Endothelial cell of umbilical vein (primary cell): ENCODE measurements at regions not wholly inside any gene's neighbourhood (a gene's known extent, or its start where the extent isn't known, plus 50 kb on each side); places are given as distances from the start of the nearest gene placed in this dataset.

Experiments used
- BruUV-seq: library from RNA; stranded (reverse); fragments of 400-500 nt; replicated peaks from 2 replicates; lab custom pipeline; 2021; lab: Mats Ljungman, UMichigan
- CTCF ChIA-PET: fragments of 300-600, 350-600 bp; sonication (Branson Sonifier 250); formaldehyde crosslinking; loops from one replicate; lab custom pipeline; 2021; ENCODE audit warnings: antibody characterized with exemption, inconsistent platforms; lab: Charles Lee
- POLR2A ChIA-PET: fragments of 300-600, 350-600 bp; sonication (Branson Sonifier 250); formaldehyde crosslinking; loops from one replicate; lab custom pipeline; 2021; ENCODE audit warnings: antibody characterized with exemption, inconsistent platforms; lab: Charles Lee
- DNase-seq: peaks from one replicate; pipeline ENCODE4 v3.0.0-alpha.2; 2011; ENCODE audit warnings: low read depth, low spot score
- FAIRE-seq: peaks from 2 replicates; lab custom pipeline; 2011; peaks lifted over from hg19 to GRCh38; lab: Jason Lieb, UNC
- H2AFZ ChIP-seq: 2 replicates; pipeline ENCODE4 v1.6.0; 2012; ENCODE audit warnings: low read depth, low read length, control low read depth, inconsistent platforms
- H3K27ac ChIP-seq: 2 replicates; pipeline ENCODE4 v1.5.1; 2011; ENCODE audit warnings: low read depth, mild to moderate bottlenecking, control low read depth, low read length, moderate library complexity; ENCODE audit not compliant: insufficient read depth
- H3K27me3 ChIP-seq, 2 experiments: 2 replicates each; pipeline versions ENCODE4 v1.6.0 to v1.6.1; 2011; ENCODE audit warnings: low read length in 2 of 2, mixed read lengths in 1 of 2; ENCODE audit not compliant: control insufficient read depth in 2 of 2, insufficient read depth in 2 of 2
- H3K36me3 ChIP-seq, 2 experiments: 2 replicates in 1 of 2; 3 replicates in 1 of 2; pipeline ENCODE4 v1.5.1; 2011; ENCODE audit warnings: low read length in 2 of 2, mild to moderate bottlenecking in 1 of 2, moderate library complexity in 1 of 2; ENCODE audit not compliant: control insufficient read depth in 2 of 2, insufficient read depth in 2 of 2; ENCODE audit errors: extremely low read depth in 1 of 2
- H3K4me1 ChIP-seq: 3 replicates; pipeline ENCODE4 v1.5.1; 2011; ENCODE audit warnings: mild to moderate bottlenecking, low read length; ENCODE audit not compliant: control insufficient read depth, insufficient read depth; ENCODE audit errors: extremely low read depth
- H3K4me2 ChIP-seq: 2 replicates; pipeline ENCODE4 v1.6.1; 2011; ENCODE audit warnings: low read length, control low read depth, mixed read lengths; ENCODE audit not compliant: insufficient read depth
- H3K4me3 ChIP-seq, 3 experiments: fragments of 200-600 bp in 1 of 3; sonication (generic), shearing (Covaris generic) in 1 of 3; replicated peaks in 1 of 3; 2 replicates each; pipeline ENCODE4 v1.5.1; 2011 to 2016; ENCODE audit warnings: control low read depth in 3 of 3, low read length in 3 of 3, mild to moderate bottlenecking in 2 of 3, inconsistent platforms in 1 of 3, low read depth in 1 of 3, moderate library complexity in 1 of 3; ENCODE audit not compliant: insufficient read depth in 1 of 3
- H3K79me2 ChIP-seq: 2 replicates; pipeline ENCODE4 v1.6.0; 2012; ENCODE audit warnings: low read length, inconsistent platforms; ENCODE audit not compliant: control insufficient read depth, insufficient read depth
- H3K9ac ChIP-seq: replicated peaks from 2 replicates; pipeline ENCODE3; 2011; ENCODE audit warnings: low read length, control low read depth; ENCODE audit not compliant: insufficient read depth; ENCODE audit errors: extremely low read depth
- H3K9me1 ChIP-seq: replicated peaks from 3 replicates; pipeline ENCODE4 v1.6.0; 2011; ENCODE audit warnings: mild to moderate bottlenecking, low read length; ENCODE audit not compliant: control insufficient read depth, insufficient read depth; ENCODE audit errors: extremely low read depth
- H3K9me3 ChIP-seq: replicated peaks from 2 replicates; pipeline ENCODE4 v1.5.1; 2012; ENCODE audit warnings: low read length, inconsistent platforms; ENCODE audit not compliant: control insufficient read depth, insufficient read depth
- H4K20me1 ChIP-seq: replicated peaks from 2 replicates; pipeline ENCODE3; 2011; ENCODE audit warnings: mild to moderate bottlenecking, low read length; ENCODE audit not compliant: control insufficient read depth, insufficient read depth; ENCODE audit errors: extremely low read depth
- CTCF ChIP-seq, 2 donors: IDR thresholded peaks; 1 replicate in 1 of 2; 2 replicates in 1 of 2; pipeline ENCODE4 v1.5.1; 2011; ENCODE audit warnings: low read length in 2 of 2, mild to moderate bottlenecking in 2 of 2, moderate library complexity in 2 of 2, control low read depth in 1 of 2, inconsistent platforms in 1 of 2, low read depth in 1 of 2; ENCODE audit not compliant: insufficient read depth in 1 of 2; ENCODE audit errors: extremely low read depth in 1 of 2
- EZH2 ChIP-seq: IDR thresholded peaks from 2 replicates; pipeline ENCODE4 v1.6.1; 2012; ENCODE audit warnings: borderline replicate concordance, low read depth, mild to moderate bottlenecking, moderate library complexity, low read length, inconsistent platforms; ENCODE audit not compliant: severe bottlenecking
- FOS ChIP-seq: IDR thresholded peaks from 2 replicates; pipeline ENCODE4 v1.6.1; 2011; ENCODE audit warnings: mild to moderate bottlenecking, low read length, moderate library complexity, borderline replicate concordance; ENCODE audit not compliant: insufficient read depth
- GATA2 ChIP-seq: IDR thresholded peaks from 2 replicates; pipeline ENCODE4 v1.7.0; 2011; ENCODE audit warnings: low read depth, mild to moderate bottlenecking, moderate library complexity, mixed read lengths, low read length; ENCODE audit not compliant: insufficient read length, insufficient read depth
- JUN ChIP-seq: IDR thresholded peaks from 2 replicates; pipeline ENCODE4 v1.6.1; 2011; ENCODE audit warnings: borderline replicate concordance, low read depth; ENCODE audit not compliant: insufficient read length, insufficient read depth
- MYC ChIP-seq: IDR thresholded peaks from one replicate; pipeline ENCODE4 v1.6.1; 2011; ENCODE audit warnings: mild to moderate bottlenecking, low read depth, low read length
- POLR2A ChIP-seq: IDR thresholded peaks from 2 replicates; pipeline ENCODE4 v1.6.1; 2012; ENCODE audit warnings: low read depth, mild to moderate bottlenecking, control low read depth, low read length
- POLR2AphosphoS5 ChIP-seq: IDR thresholded peaks from 2 replicates; pipeline ENCODE4 v1.6.1; 2012; ENCODE audit warnings: low read depth, mild to moderate bottlenecking, control low read depth, low read length, moderate library complexity; ENCODE audit not compliant: insufficient read depth
- dilution Hi-C: fragments of 300-500 bp; cut with MboI; formaldehyde crosslinking; loops from one replicate; pipeline ENCODE4 v1.15.0; 2019; ENCODE audit warnings: low sequenced_read_pairs; ENCODE audit not compliant: extremely low pct_ligation_motif_present
- intact Hi-C: fragments of 100-400 bp; cut with micrococcal nuclease; formaldehyde crosslinking; loops from one replicate; pipeline ENCODE4 v1.10.0; 2022
- TF ChIP-seq, protein P1 (sequence below): IDR thresholded peaks from 2 replicates; pipeline ENCODE4 v1.6.1; 2011; ENCODE audit not compliant: insufficient read depth, insufficient read length

- POLR2A ChIA-PET, result no interaction called here
- Histone ChIP-seq H3K27me3 (peaks cover 1 to 7% of the 10 kb centered on the region in 2 experiments), H2AFZ (no peak overlapping the region), H3K9ac (no peak overlapping the region), H3K4me1 (no peaks in the 10 kb centered on the region), H3K9me3 (no peaks in the 10 kb centered on the region), H3K36me3 (no peaks in the 10 kb centered on the region), H3K27ac (no peak overlapping the region), H3K9me1 (no peaks in the 10 kb centered on the region), H3K4me3 (no peak overlapping the region), H3K79me2 (no peaks in the 10 kb centered on the region), H4K20me1 (no peaks in the 10 kb centered on the region), H3K4me2 (no peak overlapping the region)
- dilution Hi-C loops, result no loop called here
- DNase-seq, result no peak
- FAIRE-seq, result no peak
- CTCF ChIA-PET, result no interaction called here
- intact Hi-C loops, result no loop called here
- BruUV-seq, result no TSS peak
- TF ChIP-seq FOS, result no peak
- TF ChIP-seq MYC, result no peak
- TF ChIP-seq CTCF (IDR thresholded peaks at IDR 0.05; ENCODE audit: extremely low read depth in 1 of 2, insufficient read depth in 1 of 2, low read depth in 1 of 2, low read length in 2 of 2), result no peak
- no peak for TF ChIP-seq GATA2
- no peak for TF ChIP-seq POLR2A
- TF ChIP-seq EZH2, result no peak
- TF ChIP-seq, protein P1, sequence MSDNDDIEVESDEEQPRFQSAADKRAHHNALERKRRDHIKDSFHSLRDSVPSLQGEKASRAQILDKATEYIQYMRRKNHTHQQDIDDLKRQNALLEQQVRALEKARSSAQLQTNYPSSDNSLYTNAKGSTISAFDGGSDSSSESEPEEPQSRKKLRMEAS, result no peak
- no peak for TF ChIP-seq POLR2AphosphoS5
- TF ChIP-seq JUN, result no peak
Observed at GRCh38 chr10:22770270-22770669, 55.9 kb upstream of the PIP4K2A start.
